ENCODE measurements at regions not wholly inside any gene's neighbourhood (a gene's known extent, or its start where the extent isn't known, plus 50 kb on each side); places are given as distances from the start of the nearest gene placed in this dataset.

DNA sequence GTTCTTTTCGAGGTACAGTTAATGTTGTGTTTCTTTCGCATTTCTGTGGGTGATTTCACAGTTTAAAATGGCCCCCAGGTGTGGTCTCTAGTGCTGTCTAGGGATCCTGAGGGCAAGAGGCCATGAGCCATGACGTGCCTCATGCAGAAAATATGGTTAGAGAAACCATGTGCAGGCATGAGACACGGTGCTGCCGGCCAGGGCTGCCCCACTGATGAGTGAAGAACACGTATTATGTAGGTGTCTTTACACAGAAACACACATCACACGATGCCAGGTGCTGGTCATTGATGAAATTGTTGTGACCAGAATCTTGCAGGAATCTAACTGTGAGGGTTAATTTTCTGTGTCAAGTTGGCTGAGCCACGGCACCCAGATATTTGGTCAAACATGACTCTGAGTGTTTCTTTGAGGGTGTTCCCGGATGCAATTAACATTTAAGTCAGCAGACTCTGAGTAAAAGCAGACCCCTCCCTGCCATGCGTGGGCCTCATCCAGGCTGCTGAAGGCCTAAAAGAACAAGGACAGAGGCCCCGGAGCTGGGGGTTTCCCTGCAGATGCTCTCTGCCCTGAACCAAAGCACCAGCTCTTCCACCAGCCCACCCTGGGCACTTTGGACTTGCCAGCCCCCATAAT lies 463.0 kb upstream of the MYT1L start:
- TF ChIP-seq CTCF (IDR thresholded peaks at IDR 0.05) (no peak), EZH2phosphoT487 (IDR thresholded peaks at IDR 0.05) (no peak), EZH2 (IDR thresholded peaks at IDR 0.05) (no peak)
